ENCODE measurements at regions not wholly inside any gene's neighbourhood (a gene's known extent, or its start where the extent isn't known, plus 50 kb on each side); places are given as distances from the start of the nearest gene placed in this dataset.

- H3K4me1 ChIP-seq (ENCODE audit: control insufficient read depth in 1 of 2, insufficient read depth in 1 of 2, low read depth in 1 of 2, low read length in 1 of 2): no peaks in the 10 kb centered on the region
- H3K27me3 ChIP-seq: no peaks in the 10 kb centered on the region
- H3K4me3 ChIP-seq (ENCODE audit: low read depth in 1 of 2, low read length in 1 of 2): no peak overlapping the region
Measured at GRCh38 chr16:52363082-52363481, 183.9 kb downstream of the TOX3 start.

GRCh38 chr16:52357711-52358110 lies 189.2 kb downstream of the TOX3 start:
- H3K4me3 ChIP-seq (ENCODE audit: low read depth in 1 of 2, low read length in 1 of 2): no peak overlapping the region
- no peaks in the 10 kb centered on the region for H3K36me3 ChIP-seq
- TF ChIP-seq, protein P1, sequence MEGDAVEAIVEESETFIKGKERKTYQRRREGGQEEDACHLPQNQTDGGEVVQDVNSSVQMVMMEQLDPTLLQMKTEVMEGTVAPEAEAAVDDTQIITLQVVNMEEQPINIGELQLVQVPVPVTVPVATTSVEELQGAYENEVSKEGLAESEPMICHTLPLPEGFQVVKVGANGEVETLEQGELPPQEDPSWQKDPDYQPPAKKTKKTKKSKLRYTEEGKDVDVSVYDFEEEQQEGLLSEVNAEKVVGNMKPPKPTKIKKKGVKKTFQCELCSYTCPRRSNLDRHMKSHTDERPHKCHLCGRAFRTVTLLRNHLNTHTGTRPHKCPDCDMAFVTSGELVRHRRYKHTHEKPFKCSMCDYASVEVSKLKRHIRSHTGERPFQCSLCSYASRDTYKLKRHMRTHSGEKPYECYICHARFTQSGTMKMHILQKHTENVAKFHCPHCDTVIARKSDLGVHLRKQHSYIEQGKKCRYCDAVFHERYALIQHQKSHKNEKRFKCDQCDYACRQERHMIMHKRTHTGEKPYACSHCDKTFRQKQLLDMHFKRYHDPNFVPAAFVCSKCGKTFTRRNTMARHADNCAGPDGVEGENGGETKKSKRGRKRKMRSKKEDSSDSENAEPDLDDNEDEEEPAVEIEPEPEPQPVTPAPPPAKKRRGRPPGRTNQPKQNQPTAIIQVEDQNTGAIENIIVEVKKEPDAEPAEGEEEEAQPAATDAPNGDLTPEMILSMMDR (IDR thresholded peaks at IDR 0.05): no peak
- no peaks in the 10 kb centered on the region for H3K27me3 ChIP-seq
- no peak overlapping the region for H3K27ac ChIP-seq
- no peaks in the 10 kb centered on the region for H3K4me1 ChIP-seq (ENCODE audit: control insufficient read depth in 1 of 2, insufficient read depth in 1 of 2, low read depth in 1 of 2, low read length in 1 of 2)
- H3K9me3 ChIP-seq: no peaks in the 10 kb centered on the region

More at GRCh38 chr16:52363082-52363481, 183.9 kb downstream of the TOX3 start:
- no peaks in the 10 kb centered on the region for H3K36me3 ChIP-seq
- H3K27ac ChIP-seq: no peak overlapping the region
- TF ChIP-seq, protein P1 (IDR thresholded peaks at IDR 0.05): no peak
- H3K9me3 ChIP-seq: no peaks in the 10 kb centered on the region

DNA sequence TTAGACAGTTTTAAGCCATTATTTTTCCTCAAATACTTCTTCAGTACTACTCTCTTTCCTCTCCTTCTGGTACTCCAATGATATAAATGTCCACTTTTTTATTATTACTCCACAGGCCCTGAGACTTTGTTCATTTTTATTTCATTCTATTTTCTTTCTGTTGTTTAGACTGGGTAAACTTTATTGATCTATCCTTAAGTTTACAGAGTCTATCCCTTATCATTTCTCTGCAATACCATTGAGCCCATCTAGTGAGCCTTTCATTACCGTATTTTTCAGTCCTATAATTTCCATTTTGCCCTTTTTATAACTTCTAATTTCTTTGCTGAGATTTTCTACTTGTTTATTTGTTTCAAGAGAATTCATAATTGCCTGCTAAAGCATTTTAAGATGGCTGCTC lies 193.7 kb downstream of the TOX3 start:
- Histone ChIP-seq H3K36me3 (no peaks in the 10 kb centered on the region), H3K27me3 (no peaks in the 10 kb centered on the region), H3K4me1 (ENCODE audit: control insufficient read depth in 1 of 2, insufficient read depth in 1 of 2, low read depth in 1 of 2, low read length in 1 of 2) (no peaks in the 10 kb centered on the region), H3K4me3 (ENCODE audit: low read depth in 1 of 2, low read length in 1 of 2) (no peak overlapping the region), H3K27ac (no peak overlapping the region), H3K9me3 (no peaks in the 10 kb centered on the region)
- TF ChIP-seq, protein P1 (IDR thresholded peaks at IDR 0.05): no peak

- Histone ChIP-seq H3K36me3 (no peaks in the 10 kb centered on the region), H3K4me1 (ENCODE audit: control insufficient read depth in 1 of 2, insufficient read depth in 1 of 2, low read depth in 1 of 2, low read length in 1 of 2) (no peaks in the 10 kb centered on the region), H3K4me3 (ENCODE audit: low read depth in 1 of 2, low read length in 1 of 2) (no peak overlapping the region), H3K27ac (no peak overlapping the region), H3K27me3 (no peaks in the 10 kb centered on the region), H3K9me3 (no peaks in the 10 kb centered on the region)
- TF ChIP-seq, protein P1 (IDR thresholded peaks at IDR 0.05): no peak
Measured at GRCh38 chr16:52351451-52351850, 195.5 kb downstream of the TOX3 start.

- Histone ChIP-seq H3K9me3 (no peaks in the 10 kb centered on the region), H3K27ac (no peak overlapping the region), H3K27me3 (no peaks in the 10 kb centered on the region), H3K36me3 (no peaks in the 10 kb centered on the region), H3K4me3 (ENCODE audit: low read depth in 1 of 2, low read length in 1 of 2) (no peak overlapping the region), H3K4me1 (ENCODE audit: control insufficient read depth in 1 of 2, insufficient read depth in 1 of 2, low read depth in 1 of 2, low read length in 1 of 2) (no peaks in the 10 kb centered on the region)
- TF ChIP-seq, protein P1 (IDR thresholded peaks at IDR 0.05): no peak
Measured at GRCh38 chr16:52350031-52350642, 196.8 kb downstream of the TOX3 start.
